ENCODE measurements at regions not wholly inside any gene's neighbourhood (a gene's known extent, or its start where the extent isn't known, plus 50 kb on each side); places are given as distances from the start of the nearest gene placed in this dataset.
"Not testable (repeated sequence)": the region's sequence is repeated elsewhere in the genome, so short reads cannot be mapped to it uniquely, and the experiment has no call there.

DNA sequence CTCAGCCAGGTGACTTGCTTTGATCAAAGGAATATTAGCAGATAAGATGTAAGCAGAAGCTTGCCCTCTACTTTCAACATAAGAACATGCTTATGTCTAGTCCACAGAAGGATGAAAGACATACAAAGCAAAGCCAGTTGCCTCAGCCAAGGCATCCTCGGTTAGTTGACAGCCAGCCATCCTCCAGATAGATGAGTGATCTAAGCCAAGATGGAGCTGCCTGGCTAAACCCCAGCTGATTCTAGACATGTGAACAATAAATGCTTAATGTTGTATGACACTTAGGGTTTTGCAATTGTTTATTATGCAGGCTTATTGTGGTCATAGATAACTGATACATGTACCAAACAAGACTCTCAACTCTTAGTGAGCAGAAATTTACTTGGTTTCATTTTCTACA, 157.6 kb upstream of the TMTC2 start:
- DNase-seq (ENCODE audit: low spot score) = no peak

DNA sequence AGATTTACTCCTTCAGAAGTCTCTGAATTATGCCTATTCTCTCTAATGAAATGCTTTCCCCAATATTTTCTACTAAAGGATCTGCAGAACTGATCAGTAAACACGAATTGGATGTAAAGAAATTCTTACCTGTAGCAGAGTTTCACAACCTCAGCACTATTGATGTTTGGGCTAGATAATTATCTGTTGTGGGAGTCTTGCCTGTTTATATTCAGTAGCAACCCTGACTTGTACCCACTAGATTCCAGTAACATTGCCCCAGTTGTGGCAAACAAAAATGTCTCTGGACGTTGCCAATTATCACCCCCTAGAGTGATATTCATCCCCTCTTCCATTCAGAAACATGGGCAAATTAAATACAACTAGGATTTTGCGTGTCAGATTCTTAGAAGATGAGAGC, 156.8 kb upstream of the TMTC2 start:
- no peak for DNase-seq (ENCODE audit: low spot score)

DNA sequence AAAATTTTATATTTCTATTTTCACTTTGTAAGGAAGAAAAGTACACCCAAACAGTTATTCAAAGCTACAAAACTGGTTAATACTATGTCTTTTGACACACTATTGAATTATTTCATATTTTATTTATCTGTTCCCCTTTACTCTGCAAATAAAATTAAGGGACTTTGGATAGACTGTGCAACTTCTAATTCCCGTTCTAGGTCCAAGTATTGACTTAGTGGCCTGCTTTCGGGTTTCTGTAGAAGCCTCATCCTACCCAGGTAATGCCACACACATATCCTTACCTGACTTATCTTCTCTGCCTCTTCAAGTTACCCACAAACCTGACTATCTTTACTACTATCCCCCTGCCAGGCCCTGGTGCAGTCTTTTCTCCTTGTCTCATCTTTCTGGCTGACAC, 156.3 kb upstream of the TMTC2 start:
- no peak for DNase-seq (ENCODE audit: low spot score)

GRCh38 chr12:82533341-82533740, 153.4 kb upstream of the TMTC2 start:
- no peak for DNase-seq (ENCODE audit: low spot score)

DNA sequence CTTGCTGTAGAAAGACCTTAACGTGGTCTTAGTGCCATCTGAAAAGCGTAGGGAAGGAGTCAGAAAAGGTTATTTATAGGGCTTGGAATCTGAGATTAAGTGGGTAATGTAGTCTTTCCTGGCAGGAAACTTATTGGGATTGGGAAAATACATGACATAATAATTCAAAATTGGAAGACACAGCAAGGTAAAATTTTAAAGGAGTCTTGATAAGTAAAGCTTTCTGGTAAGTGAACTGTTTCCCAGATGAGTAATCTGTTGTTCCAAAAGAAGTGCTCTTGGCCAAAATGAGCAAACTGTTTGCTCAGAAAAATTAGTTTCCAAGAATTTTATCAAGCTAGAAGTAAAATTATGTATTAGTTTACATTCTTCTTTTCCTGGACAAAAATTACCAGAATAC, 149.3 kb upstream of the TMTC2 start:
- DNase-seq (ENCODE audit: low spot score) = no peak

DNA sequence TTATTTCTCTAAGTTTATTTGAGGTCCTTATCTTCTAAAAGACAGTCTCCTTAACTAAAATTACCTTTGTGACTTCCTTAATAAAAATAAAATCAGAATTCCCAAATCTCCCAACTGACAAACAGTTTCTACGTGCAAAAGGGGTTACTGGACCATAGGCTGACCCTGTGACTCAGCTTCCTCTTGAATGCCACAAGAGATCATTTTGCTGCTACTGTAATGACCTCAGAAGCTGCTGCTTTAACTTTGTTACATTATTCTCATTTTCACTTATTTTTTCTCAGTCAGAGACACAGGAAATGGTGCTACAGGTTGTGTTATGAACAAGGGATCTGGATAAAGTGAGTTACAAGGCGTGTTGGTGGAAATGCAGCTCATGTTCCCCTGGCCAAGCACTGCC, 132.2 kb upstream of the TMTC2 start:
- DNase-seq (ENCODE audit: low spot score) = no peak

GRCh38 chr12:82555699-82556098, 131.0 kb upstream of the TMTC2 start:
- DNase-seq (ENCODE audit: low spot score) = no peak

DNA sequence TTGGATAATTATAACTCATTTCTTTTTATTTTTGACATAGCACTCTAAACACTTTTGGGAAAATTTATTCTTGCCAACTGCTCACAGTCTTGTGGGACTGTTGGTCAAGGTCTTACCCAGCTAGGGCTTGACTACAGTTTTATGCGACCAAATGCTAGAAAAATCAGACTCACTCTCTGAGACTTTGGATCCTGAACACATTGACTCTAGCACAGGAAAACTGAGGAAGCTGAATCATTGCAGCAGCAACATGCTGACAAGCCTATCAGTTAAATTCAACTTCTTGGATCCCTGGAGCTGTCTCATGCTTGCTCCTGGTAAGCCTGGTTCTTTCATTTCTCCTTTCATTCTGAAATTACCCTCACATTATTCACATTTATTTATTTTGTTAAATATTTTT, 120.7 kb upstream of the TMTC2 start:
- DNase-seq (ENCODE audit: low spot score) = no peak

DNA sequence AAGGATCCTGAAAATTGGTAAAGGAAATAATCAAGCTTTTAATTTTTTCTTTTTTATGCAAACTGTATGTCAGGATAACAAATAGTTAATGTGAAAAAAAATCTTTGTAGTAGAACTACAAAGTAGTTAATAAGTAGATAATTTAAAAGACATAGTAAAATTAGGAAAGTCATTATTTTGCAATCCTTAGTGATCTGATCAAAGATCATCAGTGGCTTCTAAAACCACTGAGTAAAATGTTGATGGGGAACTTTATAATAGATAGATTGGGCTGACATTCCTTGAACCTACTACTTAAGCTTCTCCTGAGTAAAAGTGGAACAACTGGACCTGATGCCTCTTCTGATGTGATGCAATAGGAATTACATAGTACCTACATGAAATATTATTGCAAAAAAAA, 119.0 kb upstream of the TMTC2 start:
- DNase-seq (ENCODE audit: low spot score) = no peak

DNA sequence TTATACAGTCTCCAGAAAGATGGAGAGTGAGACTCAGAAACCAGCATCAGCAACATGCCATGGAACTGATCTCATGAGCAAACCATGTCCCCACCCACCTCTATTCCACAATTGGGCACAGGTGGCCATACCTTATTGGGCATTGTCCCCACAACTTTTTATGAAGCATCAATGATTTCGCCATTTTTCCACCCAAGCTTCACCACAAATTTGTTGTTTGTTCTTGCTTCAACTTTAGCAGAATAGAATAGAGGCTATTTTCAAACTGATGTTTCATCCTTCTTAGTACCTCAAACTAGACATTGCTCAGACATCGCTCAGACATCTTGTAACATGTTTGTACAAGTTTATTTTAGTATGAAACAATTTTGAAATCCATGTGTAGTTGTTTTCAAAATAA, 112.5 kb upstream of the TMTC2 start:
- DNase-seq (ENCODE audit: low spot score) = no peak

DNA sequence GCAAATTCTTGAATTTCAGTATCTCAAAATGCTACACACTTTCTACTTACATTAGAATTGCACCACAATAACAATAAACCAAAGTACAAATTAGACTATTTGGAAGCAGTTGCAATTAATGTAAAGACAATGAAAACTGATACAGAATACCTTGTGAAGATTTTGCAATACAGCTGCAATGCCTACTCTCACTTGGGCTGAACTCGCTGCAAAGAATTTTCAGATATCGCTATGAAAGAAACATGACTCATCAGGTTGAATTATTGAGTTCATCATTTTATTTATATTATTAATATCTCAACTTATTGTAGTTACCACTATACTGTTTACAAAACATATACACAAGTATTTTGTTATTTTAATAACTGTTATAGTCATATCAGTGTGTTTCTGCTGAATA, 108.0 kb upstream of the TMTC2 start:
- DNase-seq (ENCODE audit: low spot score) = no peak

GRCh38 chr12:82583756-82584155, 103.0 kb upstream of the TMTC2 start:
- no peak for DNase-seq (ENCODE audit: low spot score)

GRCh38 chr12:82593143-82593542, 93.6 kb upstream of the TMTC2 start:
- DNase-seq (ENCODE audit: low spot score) = no peak

GRCh38 chr12:82593901-82594396, 92.8 kb upstream of the TMTC2 start:
- DNase-seq (ENCODE audit: low spot score) = no peak

DNA sequence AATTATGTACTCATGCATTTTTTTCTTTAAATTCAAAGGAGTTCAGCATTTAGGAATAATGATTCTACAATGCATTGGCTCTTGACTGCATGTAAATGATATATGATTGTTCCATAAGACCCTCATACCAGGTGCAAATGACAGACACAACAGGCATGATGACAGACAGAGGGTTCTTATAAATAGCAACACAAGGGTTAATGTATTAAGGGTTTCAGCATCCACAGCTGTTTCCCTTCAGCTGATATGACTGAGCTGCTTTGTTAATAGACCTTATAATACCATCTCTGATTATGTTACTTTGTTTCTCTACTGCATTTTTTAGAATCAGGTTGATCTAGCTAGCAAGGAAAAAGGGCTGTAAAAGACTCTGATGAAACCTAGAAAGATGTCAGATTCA, 90.8 kb upstream of the TMTC2 start:
- no peak for DNase-seq (ENCODE audit: low spot score)

DNA sequence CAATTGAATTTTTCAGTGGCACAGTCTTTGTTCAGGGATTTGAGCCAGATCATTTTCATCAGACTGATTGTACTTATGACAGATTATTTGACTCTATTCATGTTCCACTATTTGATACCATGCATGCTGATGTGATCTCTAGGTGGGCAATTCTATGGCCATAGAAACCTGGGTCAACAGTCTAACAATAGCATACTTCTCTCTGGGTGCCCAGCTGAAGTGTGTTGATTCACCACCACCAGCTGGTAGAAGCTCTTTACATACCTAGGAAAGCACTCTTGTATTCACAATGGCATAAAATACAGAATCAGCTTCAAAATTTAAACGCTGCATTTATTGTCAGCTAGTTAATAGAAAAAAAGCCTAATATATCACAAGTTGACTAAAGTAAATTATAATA, 90.2 kb upstream of the TMTC2 start:
- no peak for DNase-seq (ENCODE audit: low spot score)

DNA sequence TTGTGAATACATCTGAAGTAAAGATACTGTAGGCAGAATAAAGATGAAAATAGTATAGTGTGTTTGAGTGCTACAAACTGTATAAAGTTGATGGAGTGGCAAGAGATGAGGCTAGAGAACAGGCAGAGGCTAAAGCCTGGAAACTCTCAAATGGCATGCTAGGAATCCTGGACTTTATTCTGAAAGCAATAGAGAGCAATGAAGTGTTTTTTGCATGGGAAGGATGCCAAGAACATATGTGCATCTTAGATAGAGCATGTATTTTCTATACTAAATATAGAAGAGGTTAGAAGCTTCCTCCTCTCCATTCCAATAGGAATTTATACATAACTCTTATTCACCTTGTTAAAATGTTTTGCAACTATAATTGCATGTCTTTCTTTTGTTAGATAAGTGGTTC, 86.3 kb upstream of the TMTC2 start:
- no peak for DNase-seq (ENCODE audit: low spot score)

DNA sequence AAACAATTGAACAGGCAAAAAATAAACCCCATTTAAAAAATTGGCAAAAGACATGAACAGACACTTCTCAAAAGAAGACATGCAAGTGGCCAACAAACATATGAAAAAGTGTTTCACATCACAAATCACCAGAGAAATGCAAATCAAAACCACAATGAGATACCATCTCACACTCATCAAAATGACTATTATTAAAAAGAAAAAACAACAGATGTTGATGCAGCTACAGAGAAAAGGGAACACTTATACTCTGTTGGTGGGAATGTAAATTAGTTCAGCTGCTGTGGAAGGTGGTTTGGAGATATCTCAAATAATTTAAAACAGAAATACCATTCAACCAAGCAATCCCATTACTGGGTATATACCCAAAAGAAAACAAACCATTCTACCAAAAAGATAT, 83.1 kb upstream of the TMTC2 start:
- DNase-seq (ENCODE audit: low spot score) = not testable (repeated sequence)

GRCh38 chr12:82605115-82605514, 81.6 kb upstream of the TMTC2 start:
- no peak for DNase-seq (ENCODE audit: low spot score)

DNA sequence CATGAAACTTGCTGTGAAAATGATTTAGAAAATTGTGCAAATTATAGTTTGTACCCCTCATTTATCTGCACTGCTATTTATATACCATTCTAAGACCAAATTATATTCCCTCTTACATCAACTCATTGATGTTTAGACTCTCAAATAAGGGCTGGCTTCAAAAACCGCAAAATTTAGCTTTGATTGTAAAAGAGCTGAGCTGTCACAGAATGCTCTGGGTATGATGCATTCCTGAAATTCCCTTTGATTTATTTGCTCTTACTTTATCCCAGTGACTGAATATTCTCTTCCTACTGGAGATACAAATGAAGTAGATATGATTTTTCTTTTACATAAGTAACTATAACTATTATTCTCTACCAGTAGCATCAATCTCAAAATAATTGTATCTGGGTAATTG, 78.0 kb upstream of the TMTC2 start:
- peak; percentile 48 for DNase-seq (ENCODE audit: low spot score)

GRCh38 chr12:82609234-82609914, 77.3 kb upstream of the TMTC2 start:
- DNase-seq (ENCODE audit: low spot score) = peak; percentile 8

- DNase-seq (ENCODE audit: low spot score) = no peak
These were observed 67.1 kb upstream of the TMTC2 start for GRCh38 chr12:82619644-82620043.

DNA sequence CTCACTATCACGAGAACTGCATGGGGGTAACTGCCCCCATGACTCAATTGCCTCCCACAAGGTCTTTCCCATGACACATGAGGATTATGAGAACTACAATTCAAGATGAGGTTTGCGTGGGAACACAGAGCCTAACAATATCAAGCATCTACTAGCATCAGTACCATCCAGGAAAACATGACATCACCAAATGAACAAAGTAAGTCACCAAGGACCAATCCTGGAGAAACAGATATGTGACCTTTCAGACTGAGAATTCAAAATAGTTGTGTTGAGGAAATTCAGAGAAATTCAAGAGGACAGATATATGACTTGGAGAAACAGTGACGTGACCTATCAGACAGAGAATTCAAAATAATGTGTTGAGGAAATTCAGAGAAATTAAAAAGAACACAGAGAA, 65.8 kb upstream of the TMTC2 start:
- no peak for DNase-seq (ENCODE audit: low spot score)

DNA sequence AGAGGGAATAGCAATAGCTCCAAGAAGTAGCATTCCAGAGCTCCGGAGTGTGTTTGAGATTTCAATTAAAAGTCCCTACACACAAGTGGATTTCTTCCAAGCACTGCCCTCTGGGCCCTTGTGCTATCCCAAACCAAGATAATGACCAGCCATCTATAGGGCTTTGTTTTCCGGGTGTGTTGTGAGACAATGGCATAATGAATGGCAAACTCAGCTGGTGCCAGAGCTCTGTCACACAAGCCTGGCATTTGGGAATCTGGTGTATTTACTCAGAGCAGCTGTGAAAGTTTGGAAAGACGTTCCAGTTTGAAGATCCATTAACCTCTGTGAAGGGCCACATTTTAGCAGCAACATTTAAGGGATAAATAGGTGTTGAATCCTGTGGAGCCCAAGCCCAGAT, 61.2 kb upstream of the TMTC2 start:
- DNase-seq (ENCODE audit: low spot score) = no peak

DNA sequence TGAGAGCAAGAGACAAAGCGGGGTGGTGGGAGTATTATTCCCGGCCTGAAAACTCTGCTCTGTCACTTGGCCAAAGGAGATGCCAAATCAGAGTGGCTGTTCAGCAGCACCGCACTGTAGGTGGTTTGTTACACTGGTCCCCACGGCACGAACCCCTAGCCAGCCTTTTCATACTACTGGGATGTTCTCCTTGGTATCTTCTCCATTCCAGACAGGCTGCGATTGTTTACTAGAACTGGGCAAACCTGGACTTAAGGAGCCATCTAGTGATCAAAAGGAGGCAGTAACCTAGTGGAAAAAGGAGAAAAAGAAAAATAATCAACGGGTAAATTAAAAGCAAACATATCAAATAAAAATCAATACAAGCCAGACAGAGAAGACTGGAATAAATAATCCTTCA, 58.9 kb upstream of the TMTC2 start:
- peak; percentile 50 for DNase-seq (ENCODE audit: low spot score)

Data from SW480 (cell line).